ENCODE measurements at regions not wholly inside any gene's neighbourhood (a gene's known extent, or its start where the extent isn't known, plus 50 kb on each side); places are given as distances from the start of the nearest gene placed in this dataset.

GRCh38 chr7:25454020-25454419, 225.7 kb upstream of the NPVF start:
- H3K4me3 ChIP-seq (ENCODE audit: low read depth, low read length), result no peak overlapping the region
- no peak for TF ChIP-seq CTCF (IDR thresholded peaks at IDR 0.05; ENCODE audit: control insufficient read depth, extremely low read depth, insufficient read depth)
- DNase-seq (ENCODE audit: low read depth), result no peak

- no peak for TF ChIP-seq CTCF (IDR thresholded peaks at IDR 0.05; ENCODE audit: control insufficient read depth, extremely low read depth, insufficient read depth)
- H3K4me3 ChIP-seq (ENCODE audit: low read depth, low read length), result no peak overlapping the region
- DNase-seq (ENCODE audit: low read depth), result no peak
These were observed 226.3 kb upstream of the NPVF start for GRCh38 chr7:25454562-25455041.

- H3K4me3 ChIP-seq (ENCODE audit: low read depth, low read length), result no peak overlapping the region
- no peak for DNase-seq (ENCODE audit: low read depth)
- TF ChIP-seq CTCF (IDR thresholded peaks at IDR 0.05; ENCODE audit: control insufficient read depth, extremely low read depth, insufficient read depth), result no peak
These were observed 227.5 kb upstream of the NPVF start for GRCh38 chr7:25455683-25456251.

GRCh38 chr7:25456467-25457171, 228.3 kb upstream of the NPVF start:
- H3K4me3 ChIP-seq (ENCODE audit: low read depth, low read length), result peak overlapping the region; percentile 8; the same call in 1 of the 2 replicates
- DNase-seq (ENCODE audit: low read depth), result peak; percentile 96
- no peak for TF ChIP-seq CTCF (IDR thresholded peaks at IDR 0.05; ENCODE audit: control insufficient read depth, extremely low read depth, insufficient read depth)

- TF ChIP-seq CTCF (IDR thresholded peaks at IDR 0.05; ENCODE audit: control insufficient read depth, extremely low read depth, insufficient read depth), result no peak
- no peak overlapping the region for H3K4me3 ChIP-seq (ENCODE audit: low read depth, low read length)
- DNase-seq (ENCODE audit: low read depth), result peak; percentile 45
These were observed 230.8 kb upstream of the NPVF start for GRCh38 chr7:25459057-25459456.

GRCh38 chr7:25460433-25460832, 232.1 kb upstream of the NPVF start:
- no peak overlapping the region for H3K4me3 ChIP-seq (ENCODE audit: low read depth, low read length)
- TF ChIP-seq CTCF (IDR thresholded peaks at IDR 0.05; ENCODE audit: control insufficient read depth, extremely low read depth, insufficient read depth), result no peak
- no peak for DNase-seq (ENCODE audit: low read depth)

All from LNCaP clone FGC (cell line).